ENCODE measurements at regions not wholly inside any gene's neighbourhood (a gene's known extent, or its start where the extent isn't known, plus 50 kb on each side); places are given as distances from the start of the nearest gene placed in this dataset.

DNA sequence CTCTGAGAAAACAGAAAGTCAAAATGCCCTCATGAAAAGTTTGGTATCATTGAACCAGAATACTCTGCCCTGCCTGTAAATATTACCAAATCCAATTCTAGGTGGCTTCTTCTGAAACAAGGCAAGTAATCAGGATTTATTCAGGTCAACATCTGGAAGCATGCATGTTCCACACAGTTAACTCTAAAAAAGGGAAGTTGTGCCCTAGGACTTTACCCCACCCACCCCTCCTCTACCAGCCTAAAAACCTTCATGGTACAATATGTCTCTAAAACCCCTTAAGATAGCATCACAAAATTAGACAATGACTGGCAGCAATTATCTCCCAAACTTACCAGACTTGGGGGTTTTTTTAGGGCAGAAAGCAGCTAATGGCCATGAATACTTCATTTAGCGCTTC, 414.8 kb upstream of the SLC30A5 start:
- Histone ChIP-seq H3K4me3 (no peak overlapping the region), H3K27ac (no peak overlapping the region), H3K36me3 (no peaks in the 10 kb centered on the region), H3K9me3 (no peaks in the 10 kb centered on the region), H3K27me3 (ENCODE audit: low read depth) (no peaks in the 10 kb centered on the region), H3K4me1 (no peaks in the 10 kb centered on the region)
- TF ChIP-seq, protein P1, sequence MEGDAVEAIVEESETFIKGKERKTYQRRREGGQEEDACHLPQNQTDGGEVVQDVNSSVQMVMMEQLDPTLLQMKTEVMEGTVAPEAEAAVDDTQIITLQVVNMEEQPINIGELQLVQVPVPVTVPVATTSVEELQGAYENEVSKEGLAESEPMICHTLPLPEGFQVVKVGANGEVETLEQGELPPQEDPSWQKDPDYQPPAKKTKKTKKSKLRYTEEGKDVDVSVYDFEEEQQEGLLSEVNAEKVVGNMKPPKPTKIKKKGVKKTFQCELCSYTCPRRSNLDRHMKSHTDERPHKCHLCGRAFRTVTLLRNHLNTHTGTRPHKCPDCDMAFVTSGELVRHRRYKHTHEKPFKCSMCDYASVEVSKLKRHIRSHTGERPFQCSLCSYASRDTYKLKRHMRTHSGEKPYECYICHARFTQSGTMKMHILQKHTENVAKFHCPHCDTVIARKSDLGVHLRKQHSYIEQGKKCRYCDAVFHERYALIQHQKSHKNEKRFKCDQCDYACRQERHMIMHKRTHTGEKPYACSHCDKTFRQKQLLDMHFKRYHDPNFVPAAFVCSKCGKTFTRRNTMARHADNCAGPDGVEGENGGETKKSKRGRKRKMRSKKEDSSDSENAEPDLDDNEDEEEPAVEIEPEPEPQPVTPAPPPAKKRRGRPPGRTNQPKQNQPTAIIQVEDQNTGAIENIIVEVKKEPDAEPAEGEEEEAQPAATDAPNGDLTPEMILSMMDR (IDR thresholded peaks at IDR 0.05) = no peak
- DNase-seq (no peak), ATAC-seq (no peak)
- intact Hi-C loops (cut with DNase I) = no loop called here

DNA sequence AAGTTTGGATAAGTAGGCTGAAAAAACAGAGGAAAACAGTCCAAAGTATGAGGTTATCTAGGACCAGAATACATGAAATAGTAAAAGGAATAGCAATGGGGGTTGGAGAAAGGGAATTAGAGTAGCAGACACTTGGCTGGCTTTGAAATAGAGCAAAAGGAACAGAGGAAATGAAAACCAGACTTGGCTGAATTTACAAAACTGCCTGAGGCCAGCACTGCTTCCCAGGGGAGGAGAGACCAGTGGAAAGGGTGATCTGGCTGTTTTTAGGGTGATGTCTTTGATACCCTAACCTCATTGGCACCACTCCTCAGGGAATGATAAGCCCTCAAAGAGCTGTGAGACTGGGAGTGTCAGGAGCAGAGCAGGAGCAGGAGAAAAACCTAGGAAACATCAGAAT, 413.4 kb upstream of the SLC30A5 start:
- Histone ChIP-seq H3K9me3 (no peaks in the 10 kb centered on the region), H3K4me3 (no peak overlapping the region), H3K27ac (no peak overlapping the region), H3K27me3 (ENCODE audit: low read depth) (no peaks in the 10 kb centered on the region), H3K4me1 (no peaks in the 10 kb centered on the region), H3K36me3 (no peaks in the 10 kb centered on the region)
- ATAC-seq (no peak), DNase-seq (no peak)
- TF ChIP-seq, protein P1 (IDR thresholded peaks at IDR 0.05) = no peak
- intact Hi-C loops (cut with DNase I) = no loop called here

DNA sequence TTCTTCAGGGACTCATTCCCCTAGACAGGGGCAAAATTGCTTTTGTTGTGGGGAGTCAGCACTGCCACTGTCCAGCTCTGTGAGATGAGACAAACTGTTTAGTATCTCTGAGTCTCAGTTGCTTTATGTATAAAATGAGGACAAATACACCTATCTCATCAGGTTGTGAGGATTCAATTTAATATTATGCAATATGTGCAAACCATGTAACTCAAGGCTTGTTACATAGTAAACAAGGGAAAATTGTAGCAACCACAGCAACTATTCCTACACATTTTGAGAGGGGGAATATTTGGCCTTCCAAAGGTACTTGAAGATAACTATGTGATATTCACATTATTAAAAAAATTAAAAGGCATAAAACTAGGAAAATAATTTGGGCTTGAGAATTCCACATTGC, 411.9 kb upstream of the SLC30A5 start:
- H3K27ac ChIP-seq = no peak overlapping the region
- H3K9me3 ChIP-seq = no peaks in the 10 kb centered on the region
- H3K4me3 ChIP-seq = no peak overlapping the region
- H3K27me3 ChIP-seq (ENCODE audit: low read depth) = no peaks in the 10 kb centered on the region
- no peaks in the 10 kb centered on the region for H3K36me3 ChIP-seq
- DNase-seq (no peak), ATAC-seq (no peak)
- intact Hi-C loops (cut with DNase I) = no loop called here
- H3K4me1 ChIP-seq = no peaks in the 10 kb centered on the region
- TF ChIP-seq, protein P1 (IDR thresholded peaks at IDR 0.05) = no peak

DNA sequence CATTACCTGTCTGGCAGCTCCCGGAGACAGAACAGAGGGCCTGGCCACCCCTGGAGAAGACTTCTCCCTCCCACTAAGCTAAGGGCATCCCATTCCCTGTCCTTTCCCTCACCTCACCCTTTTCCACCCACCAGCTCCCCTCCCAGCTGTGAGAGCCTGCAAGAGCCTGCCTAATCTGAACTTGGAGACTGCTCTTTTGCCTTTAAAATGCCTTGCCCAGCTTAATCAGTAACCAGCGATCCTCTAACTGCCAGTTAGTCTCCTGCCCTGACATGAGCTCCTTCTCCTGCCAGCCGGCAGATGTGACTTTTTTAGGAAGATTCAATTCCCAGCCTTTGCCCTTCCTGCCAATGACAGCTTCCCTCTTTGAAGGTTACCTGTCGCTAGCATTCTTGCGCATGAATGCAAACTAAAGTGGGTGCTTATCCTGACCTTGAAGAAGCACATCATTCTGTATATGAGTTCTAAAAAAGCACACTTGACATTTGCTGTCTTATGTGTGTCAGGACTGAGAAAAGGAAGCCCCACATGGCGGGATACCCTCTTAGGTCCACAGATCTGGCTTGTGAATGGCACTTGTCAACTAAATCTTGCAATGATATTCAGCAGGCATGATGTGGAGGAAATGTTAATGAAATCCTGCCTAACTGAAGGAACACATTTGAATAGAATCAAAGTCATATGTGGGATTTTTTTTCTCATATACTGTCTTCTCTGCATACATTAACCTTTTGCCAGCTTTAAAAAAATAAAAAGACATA, 411.2 kb upstream of the SLC30A5 start:
- H3K27ac ChIP-seq = no peak overlapping the region

DNA sequence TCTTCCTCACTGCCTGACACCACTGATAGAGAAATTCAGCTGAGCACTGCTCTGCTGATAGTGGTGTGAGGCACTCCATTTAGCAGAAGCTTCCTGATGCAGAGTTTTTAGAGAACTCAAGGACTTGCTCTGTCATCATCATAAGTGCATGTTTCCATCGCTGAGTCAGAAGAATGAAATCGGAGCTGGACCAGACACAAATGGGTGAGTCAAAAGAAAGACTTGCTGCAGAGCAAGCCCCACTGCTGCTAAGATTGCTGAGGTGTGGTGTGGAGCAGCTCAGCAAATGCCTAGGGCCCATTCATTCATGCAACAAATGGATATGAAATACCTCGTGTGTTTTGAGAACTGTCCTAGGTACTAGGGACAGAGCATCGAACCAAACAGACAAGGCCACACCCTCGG, 410.2 kb upstream of the SLC30A5 start:
- DNase-seq (no peak), ATAC-seq (peak; percentile 57 to 72)
- no peak overlapping the region for H3K27ac ChIP-seq
- TF ChIP-seq, protein P1 (IDR thresholded peaks at IDR 0.05) = no peak
- no peaks in the 10 kb centered on the region for H3K9me3 ChIP-seq
- H3K4me3 ChIP-seq = no peak overlapping the region
- no peaks in the 10 kb centered on the region for H3K27me3 ChIP-seq (ENCODE audit: low read depth)
- no peaks in the 10 kb centered on the region for H3K4me1 ChIP-seq
- H3K36me3 ChIP-seq = no peaks in the 10 kb centered on the region
- intact Hi-C loops (cut with DNase I) = no loop called here

More for the DNA sequence above, 411.2 kb upstream of the SLC30A5 start:
- no peak for DNase-seq
- Histone ChIP-seq H3K27me3 (ENCODE audit: low read depth) (no peaks in the 10 kb centered on the region), H3K36me3 (no peaks in the 10 kb centered on the region), H3K4me3 (no peak overlapping the region), H3K4me1 (no peaks in the 10 kb centered on the region), H3K9me3 (no peaks in the 10 kb centered on the region)
- intact Hi-C loops (cut with DNase I) = no loop called here
- TF ChIP-seq, protein P1 (IDR thresholded peaks at IDR 0.05) = no peak
- ATAC-seq = no peak

Data from lower lobe of right lung (tissue), 2 donors.